ENCODE measurements at regions not wholly inside any gene's neighbourhood (a gene's known extent, or its start where the extent isn't known, plus 50 kb on each side); places are given as distances from the start of the nearest gene placed in this dataset.
"Not testable (repeated sequence)": the region's sequence is repeated elsewhere in the genome, so short reads cannot be mapped to it uniquely, and the experiment has no call there.

GRCh38 chr4:111410571-111410970, 734.7 kb upstream of the FAM241A start:
- Histone ChIP-seq H3K9me3 (ENCODE audit: control insufficient read depth, insufficient read depth, low read length) (no peaks in the 10 kb centered on the region), H3K27me3 (ENCODE audit: control insufficient read depth, insufficient read depth, low read length) (no peaks in the 10 kb centered on the region), H3K36me3 (ENCODE audit: control insufficient read depth, insufficient read depth, low read length) (no peaks in the 10 kb centered on the region), H3K27ac (ENCODE audit: low read depth, low read length) (no peak overlapping the region), H3K4me3 (ENCODE audit: low read depth, low read length) (no peak overlapping the region), H3K4me1 (ENCODE audit: control insufficient read depth, insufficient read depth, low read length) (no peaks in the 10 kb centered on the region)
- no peak for DNase-seq (ENCODE audit: low read depth in 4 of 6, low spot score in 6 of 6)

- no peak for DNase-seq (ENCODE audit: low read depth in 4 of 6, low spot score in 6 of 6)
- no peaks in the 10 kb centered on the region for H3K36me3 ChIP-seq (ENCODE audit: control insufficient read depth, insufficient read depth, low read length)
- H3K27me3 ChIP-seq (ENCODE audit: control insufficient read depth, insufficient read depth, low read length) = no peaks in the 10 kb centered on the region
- no peak overlapping the region for H3K27ac ChIP-seq (ENCODE audit: low read depth, low read length)
- no peaks in the 10 kb centered on the region for H3K9me3 ChIP-seq (ENCODE audit: control insufficient read depth, insufficient read depth, low read length)
- no peak overlapping the region for H3K4me3 ChIP-seq (ENCODE audit: low read depth, low read length)
- H3K4me1 ChIP-seq (ENCODE audit: control insufficient read depth, insufficient read depth, low read length) = no peaks in the 10 kb centered on the region
Measured at GRCh38 chr4:111417521-111417920, 727.7 kb upstream of the FAM241A start.

DNA sequence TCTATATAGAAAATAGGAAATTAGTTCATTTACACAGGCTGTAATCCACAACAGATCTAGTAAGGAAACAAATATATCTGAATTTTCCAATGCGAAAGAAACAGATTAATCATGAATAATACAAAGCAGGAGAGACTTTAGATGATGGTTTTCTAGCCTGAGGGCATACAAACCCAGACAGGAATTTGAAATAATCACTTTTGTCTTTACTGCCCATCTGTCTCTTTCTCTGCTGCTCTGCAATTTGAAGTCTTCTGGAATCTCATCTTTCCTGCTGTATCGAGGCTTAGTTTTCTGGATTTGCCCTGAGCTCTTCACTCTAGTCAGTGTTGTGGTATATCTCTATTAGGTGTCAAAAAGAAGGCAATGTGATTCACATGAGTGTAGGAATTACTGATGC, 711.8 kb upstream of the FAM241A start:
- H3K27ac ChIP-seq (ENCODE audit: low read depth, low read length) = no peak overlapping the region
- H3K4me3 ChIP-seq (ENCODE audit: low read depth, low read length) = no peak overlapping the region
- H3K9me3 ChIP-seq (ENCODE audit: control insufficient read depth, insufficient read depth, low read length) = no peaks in the 10 kb centered on the region
- WGBS (ENCODE audit: insufficient coverage) = no CpG with 5 or more reads among the region's 2 CpGs
- no peaks in the 10 kb centered on the region for H3K27me3 ChIP-seq (ENCODE audit: control insufficient read depth, insufficient read depth, low read length)
- peak in 1 of 6 donors; percentile 38 for DNase-seq (ENCODE audit: low read depth in 4 of 6, low spot score in 6 of 6)
- H3K4me1 ChIP-seq (ENCODE audit: control insufficient read depth, insufficient read depth, low read length) = no peaks in the 10 kb centered on the region
- H3K36me3 ChIP-seq (ENCODE audit: control insufficient read depth, insufficient read depth, low read length) = no peaks in the 10 kb centered on the region

DNA sequence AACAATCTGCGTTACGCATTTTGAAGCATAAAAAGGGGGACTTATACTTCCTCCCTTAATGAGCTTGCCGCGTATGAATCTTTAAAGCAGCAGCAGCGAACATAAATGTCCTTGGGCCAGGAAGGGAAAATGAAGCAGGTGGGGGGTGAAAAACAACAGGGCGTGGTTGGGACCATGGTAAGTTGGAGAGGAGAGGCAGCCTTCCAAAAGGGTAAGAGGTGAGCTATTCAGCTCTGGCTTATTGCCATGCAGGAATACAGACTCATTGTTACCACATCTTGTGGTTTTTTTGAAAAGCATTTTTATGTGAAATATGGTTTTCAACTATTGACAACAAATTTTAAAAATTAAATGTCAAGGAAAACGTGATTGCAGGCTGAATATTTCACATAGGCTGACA, 710.7 kb upstream of the FAM241A start:
- H3K27me3 ChIP-seq (ENCODE audit: control insufficient read depth, insufficient read depth, low read length) = no peaks in the 10 kb centered on the region
- no peak for DNase-seq (ENCODE audit: low read depth in 4 of 6, low spot score in 6 of 6)
- H3K36me3 ChIP-seq (ENCODE audit: control insufficient read depth, insufficient read depth, low read length) = no peaks in the 10 kb centered on the region
- H3K4me3 ChIP-seq (ENCODE audit: low read depth, low read length) = no peak overlapping the region
- H3K27ac ChIP-seq (ENCODE audit: low read depth, low read length) = no peak overlapping the region
- H3K9me3 ChIP-seq (ENCODE audit: control insufficient read depth, insufficient read depth, low read length) = no peaks in the 10 kb centered on the region
- WGBS (ENCODE audit: insufficient coverage) = 71% methylated on average over 4 of the region's 7 CpGs
- H3K4me1 ChIP-seq (ENCODE audit: control insufficient read depth, insufficient read depth, low read length) = no peaks in the 10 kb centered on the region

DNA sequence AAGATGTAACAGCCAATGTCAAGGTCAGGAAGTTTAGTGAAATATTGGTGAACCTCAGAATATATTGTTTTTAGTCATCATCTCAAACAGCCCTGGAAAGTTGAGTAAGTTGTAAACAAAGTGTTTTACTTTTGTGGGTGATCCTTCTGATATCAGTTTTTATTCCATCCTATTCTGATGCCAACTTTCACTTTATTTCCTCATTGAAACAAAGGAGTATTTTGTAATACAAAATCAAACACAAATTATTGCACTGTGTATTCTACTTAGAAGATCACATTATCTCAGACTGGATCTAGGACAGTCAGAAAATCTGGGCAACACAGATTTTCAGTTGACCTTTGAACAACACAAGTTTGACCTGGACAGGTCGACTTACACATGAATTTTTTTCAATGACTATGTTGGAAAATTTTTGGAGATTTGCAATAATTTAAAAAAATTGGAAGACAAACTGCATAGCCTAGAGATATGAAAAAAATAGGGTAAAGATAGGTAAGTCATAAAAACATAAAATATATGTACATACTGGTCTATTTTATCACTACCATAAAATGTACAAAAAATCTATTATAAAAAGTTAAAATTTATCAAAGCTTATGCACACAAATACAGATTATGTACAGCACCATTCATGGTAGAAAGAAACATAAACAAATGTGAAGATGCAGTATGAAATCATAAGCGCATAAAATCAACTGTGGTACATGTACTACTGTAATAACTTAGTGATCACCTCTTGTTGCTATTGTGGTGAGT, 709.1 kb upstream of the FAM241A start:
- WGBS (ENCODE audit: insufficient coverage) = 100% methylated on average over 1 of the region's 2 CpGs
- no peak overlapping the region for H3K4me3 ChIP-seq (ENCODE audit: low read depth, low read length)
- no peak for DNase-seq (ENCODE audit: low read depth in 4 of 6, low spot score in 6 of 6)
- no peaks in the 10 kb centered on the region for H3K4me1 ChIP-seq (ENCODE audit: control insufficient read depth, insufficient read depth, low read length)
- no peaks in the 10 kb centered on the region for H3K9me3 ChIP-seq (ENCODE audit: control insufficient read depth, insufficient read depth, low read length)
- H3K36me3 ChIP-seq (ENCODE audit: control insufficient read depth, insufficient read depth, low read length) = no peaks in the 10 kb centered on the region
- H3K27me3 ChIP-seq (ENCODE audit: control insufficient read depth, insufficient read depth, low read length) = no peaks in the 10 kb centered on the region
- H3K27ac ChIP-seq (ENCODE audit: low read depth, low read length) = no peak overlapping the region

- no peaks in the 10 kb centered on the region for H3K9me3 ChIP-seq (ENCODE audit: control insufficient read depth, insufficient read depth, low read length)
- WGBS (ENCODE audit: insufficient coverage) = 67% methylated on average over 1 of the region's 2 CpGs
Measured at GRCh38 chr4:111441687-111442086, 703.6 kb upstream of the FAM241A start.

GRCh38 chr4:111444836-111445235, 700.4 kb upstream of the FAM241A start:
- H3K27ac ChIP-seq (ENCODE audit: low read depth, low read length); H3K27me3 ChIP-seq (ENCODE audit: control insufficient read depth, insufficient read depth, low read length); H3K4me1 ChIP-seq (ENCODE audit: control insufficient read depth, insufficient read depth, low read length); H3K4me3 ChIP-seq (ENCODE audit: low read depth, low read length); DNase-seq (ENCODE audit: low read depth in 4 of 6, low spot score in 6 of 6); H3K36me3 ChIP-seq (ENCODE audit: control insufficient read depth, insufficient read depth, low read length); H3K9me3 ChIP-seq (ENCODE audit: control insufficient read depth, insufficient read depth, low read length): not testable (repeated sequence)
- 89% methylated on average over 3 of the region's 3 CpGs for WGBS (ENCODE audit: insufficient coverage)

More at GRCh38 chr4:111441687-111442086, 703.6 kb upstream of the FAM241A start:
- no peak for DNase-seq (ENCODE audit: low read depth in 4 of 6, low spot score in 6 of 6)
- Histone ChIP-seq H3K4me1 (ENCODE audit: control insufficient read depth, insufficient read depth, low read length) (no peaks in the 10 kb centered on the region), H3K27ac (ENCODE audit: low read depth, low read length) (no peak overlapping the region), H3K27me3 (ENCODE audit: control insufficient read depth, insufficient read depth, low read length) (no peaks in the 10 kb centered on the region), H3K4me3 (ENCODE audit: low read depth, low read length) (no peak overlapping the region), H3K36me3 (ENCODE audit: control insufficient read depth, insufficient read depth, low read length) (no peaks in the 10 kb centered on the region)

GRCh38 chr4:111449657-111450056, 695.6 kb upstream of the FAM241A start:
- WGBS (ENCODE audit: insufficient coverage) = no CpG with 5 or more reads among the region's 1 CpG
- Histone ChIP-seq H3K9me3 (ENCODE audit: control insufficient read depth, insufficient read depth, low read length) (no peaks in the 10 kb centered on the region), H3K36me3 (ENCODE audit: control insufficient read depth, insufficient read depth, low read length) (no peaks in the 10 kb centered on the region)

GRCh38 chr4:111450867-111451266, 694.4 kb upstream of the FAM241A start:
- H3K4me1 ChIP-seq (ENCODE audit: control insufficient read depth, insufficient read depth, low read length) = no peaks in the 10 kb centered on the region
- no peak overlapping the region for H3K4me3 ChIP-seq (ENCODE audit: low read depth, low read length)
- no peaks in the 10 kb centered on the region for H3K9me3 ChIP-seq (ENCODE audit: control insufficient read depth, insufficient read depth, low read length)
- no peak overlapping the region for H3K27ac ChIP-seq (ENCODE audit: low read depth, low read length)
- no peak for DNase-seq (ENCODE audit: low read depth in 4 of 6, low spot score in 6 of 6)
- no peaks in the 10 kb centered on the region for H3K27me3 ChIP-seq (ENCODE audit: control insufficient read depth, insufficient read depth, low read length)
- no peaks in the 10 kb centered on the region for H3K36me3 ChIP-seq (ENCODE audit: control insufficient read depth, insufficient read depth, low read length)

More at GRCh38 chr4:111449657-111450056, 695.6 kb upstream of the FAM241A start:
- Histone ChIP-seq H3K4me1 (ENCODE audit: control insufficient read depth, insufficient read depth, low read length) (no peaks in the 10 kb centered on the region), H3K27me3 (ENCODE audit: control insufficient read depth, insufficient read depth, low read length) (no peaks in the 10 kb centered on the region), H3K27ac (ENCODE audit: low read depth, low read length) (no peak overlapping the region), H3K4me3 (ENCODE audit: low read depth, low read length) (no peak overlapping the region)
- no peak for DNase-seq (ENCODE audit: low read depth in 4 of 6, low spot score in 6 of 6)

DNA sequence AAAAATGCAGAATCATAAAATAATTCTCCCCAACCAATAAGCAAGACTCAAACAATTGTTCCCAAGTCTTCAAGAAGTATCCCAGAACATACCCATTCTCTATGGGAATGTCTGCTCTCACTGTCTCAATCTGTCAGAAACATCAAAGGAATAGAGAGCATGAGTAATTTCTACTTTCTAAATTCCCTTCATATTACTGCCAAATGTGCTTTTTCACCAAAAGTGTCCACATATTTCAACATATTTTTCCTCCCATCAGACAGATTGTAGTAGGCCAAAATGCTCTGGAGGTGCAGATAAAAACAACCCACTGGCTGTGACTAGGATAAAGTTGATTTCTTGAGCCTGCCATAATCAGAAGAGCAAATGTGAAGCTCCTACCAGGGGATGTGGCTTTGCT, 692.0 kb upstream of the FAM241A start:
- Histone ChIP-seq H3K27me3 (ENCODE audit: control insufficient read depth, insufficient read depth, low read length) (no peaks in the 10 kb centered on the region), H3K9me3 (ENCODE audit: control insufficient read depth, insufficient read depth, low read length) (no peaks in the 10 kb centered on the region), H3K4me3 (ENCODE audit: low read depth, low read length) (no peak overlapping the region), H3K4me1 (ENCODE audit: control insufficient read depth, insufficient read depth, low read length) (no peaks in the 10 kb centered on the region), H3K36me3 (ENCODE audit: control insufficient read depth, insufficient read depth, low read length) (no peaks in the 10 kb centered on the region), H3K27ac (ENCODE audit: low read depth, low read length) (no peak overlapping the region)
- DNase-seq (ENCODE audit: low read depth in 4 of 6, low spot score in 6 of 6) = no peak
